GM21576 (cell line): ENCODE measurements at regions not wholly inside any gene's neighbourhood (a gene's known extent, or its start where the extent isn't known, plus 50 kb on each side); places are given as distances from the start of the nearest gene placed in this dataset.
"Not testable (repeated sequence)": the region's sequence is repeated elsewhere in the genome, so short reads cannot be mapped to it uniquely, and the experiment has no call there.

ENCODE experiments used
- ATAC-seq: cut with Tn5 transposase; IDR thresholded peaks from one replicate; pipeline ENCODE4 v1.9.1; 2021; ENCODE audit warnings: mild to moderate bottlenecking, moderate library complexity; ENCODE audit not compliant: unreplicated experiment

GRCh38 chr18:22691946-22692710 lies 241.0 kb upstream of the RBBP8 start:
- ATAC-seq = no peak

- no peak for ATAC-seq
These were observed 238.2 kb upstream of the RBBP8 start for GRCh38 chr18:22694954-22695353.

- ATAC-seq = no peak
These were observed 237.5 kb upstream of the RBBP8 start for GRCh38 chr18:22695674-22696073.

- ATAC-seq = no peak
These were observed 235.6 kb upstream of the RBBP8 start for GRCh38 chr18:22697561-22697960.

- ATAC-seq = no peak
These were observed 234.4 kb upstream of the RBBP8 start for GRCh38 chr18:22698711-22699110.

GRCh38 chr18:22699629-22700028 lies 233.5 kb upstream of the RBBP8 start:
- no peak for ATAC-seq

GRCh38 chr18:22700920-22701319 lies 232.2 kb upstream of the RBBP8 start:
- no peak for ATAC-seq

GRCh38 chr18:22701326-22701725 lies 231.8 kb upstream of the RBBP8 start:
- no peak for ATAC-seq

GRCh38 chr18:22701795-22702194 lies 231.3 kb upstream of the RBBP8 start:
- no peak for ATAC-seq

- no peak for ATAC-seq
These were observed 230.3 kb upstream of the RBBP8 start for GRCh38 chr18:22702806-22703205.

GRCh38 chr18:22703883-22704585 lies 229.1 kb upstream of the RBBP8 start:
- peak; percentile 55 for ATAC-seq

- no peak for ATAC-seq
These were observed 228.6 kb upstream of the RBBP8 start for GRCh38 chr18:22704586-22704918.

GRCh38 chr18:22705328-22705727 lies 227.8 kb upstream of the RBBP8 start:
- no peak for ATAC-seq

GRCh38 chr18:22706025-22706424 lies 227.1 kb upstream of the RBBP8 start:
- ATAC-seq = not testable (repeated sequence)

GRCh38 chr18:22709288-22710060 lies 223.7 kb upstream of the RBBP8 start:
- ATAC-seq = no peak

- ATAC-seq = no peak
These were observed 222.4 kb upstream of the RBBP8 start for GRCh38 chr18:22710673-22711191.

GRCh38 chr18:22711192-22711685 lies 221.9 kb upstream of the RBBP8 start:
- ATAC-seq = no peak

- ATAC-seq = no peak
These were observed 219.6 kb upstream of the RBBP8 start for GRCh38 chr18:22713511-22713910.

GRCh38 chr18:22717536-22717935 lies 215.6 kb upstream of the RBBP8 start:
- not testable (repeated sequence) for ATAC-seq

GRCh38 chr18:22723221-22723620 lies 209.9 kb upstream of the RBBP8 start:
- no peak for ATAC-seq

- ATAC-seq = no peak
These were observed 209.4 kb upstream of the RBBP8 start for GRCh38 chr18:22723773-22724172.
